ENCODE measurements at regions not wholly inside any gene's neighbourhood (a gene's known extent, or its start where the extent isn't known, plus 50 kb on each side); places are given as distances from the start of the nearest gene placed in this dataset.

DNA sequence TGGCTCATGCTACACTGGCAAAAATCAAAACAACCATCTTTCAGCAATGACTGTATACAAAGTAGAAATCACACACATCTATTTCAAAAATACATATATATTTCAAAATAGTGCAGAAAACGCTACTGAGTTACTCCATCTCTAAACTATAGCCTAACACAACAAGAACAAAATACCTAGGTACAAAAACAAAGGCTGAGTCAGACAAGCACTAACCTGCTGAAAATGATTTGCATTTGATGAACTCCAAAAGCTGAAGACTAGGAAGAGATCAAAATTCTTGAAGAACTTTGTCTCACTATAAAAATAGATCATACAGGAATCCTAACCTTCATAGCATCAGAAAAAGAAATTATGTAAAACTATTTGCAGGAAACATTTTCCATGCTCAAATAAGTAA is 381.6 kb downstream of the EFNB2 start:
- no peak overlapping the region for H3K4me3 ChIP-seq (ENCODE audit: low read depth, low read length)
- DNase-seq (ENCODE audit: low read depth) = no peak
- TF ChIP-seq, protein P1, sequence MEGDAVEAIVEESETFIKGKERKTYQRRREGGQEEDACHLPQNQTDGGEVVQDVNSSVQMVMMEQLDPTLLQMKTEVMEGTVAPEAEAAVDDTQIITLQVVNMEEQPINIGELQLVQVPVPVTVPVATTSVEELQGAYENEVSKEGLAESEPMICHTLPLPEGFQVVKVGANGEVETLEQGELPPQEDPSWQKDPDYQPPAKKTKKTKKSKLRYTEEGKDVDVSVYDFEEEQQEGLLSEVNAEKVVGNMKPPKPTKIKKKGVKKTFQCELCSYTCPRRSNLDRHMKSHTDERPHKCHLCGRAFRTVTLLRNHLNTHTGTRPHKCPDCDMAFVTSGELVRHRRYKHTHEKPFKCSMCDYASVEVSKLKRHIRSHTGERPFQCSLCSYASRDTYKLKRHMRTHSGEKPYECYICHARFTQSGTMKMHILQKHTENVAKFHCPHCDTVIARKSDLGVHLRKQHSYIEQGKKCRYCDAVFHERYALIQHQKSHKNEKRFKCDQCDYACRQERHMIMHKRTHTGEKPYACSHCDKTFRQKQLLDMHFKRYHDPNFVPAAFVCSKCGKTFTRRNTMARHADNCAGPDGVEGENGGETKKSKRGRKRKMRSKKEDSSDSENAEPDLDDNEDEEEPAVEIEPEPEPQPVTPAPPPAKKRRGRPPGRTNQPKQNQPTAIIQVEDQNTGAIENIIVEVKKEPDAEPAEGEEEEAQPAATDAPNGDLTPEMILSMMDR (conservative IDR thresholded peaks at IDR 0.05; ENCODE audit: low read depth, low read length) = no peak

DNA sequence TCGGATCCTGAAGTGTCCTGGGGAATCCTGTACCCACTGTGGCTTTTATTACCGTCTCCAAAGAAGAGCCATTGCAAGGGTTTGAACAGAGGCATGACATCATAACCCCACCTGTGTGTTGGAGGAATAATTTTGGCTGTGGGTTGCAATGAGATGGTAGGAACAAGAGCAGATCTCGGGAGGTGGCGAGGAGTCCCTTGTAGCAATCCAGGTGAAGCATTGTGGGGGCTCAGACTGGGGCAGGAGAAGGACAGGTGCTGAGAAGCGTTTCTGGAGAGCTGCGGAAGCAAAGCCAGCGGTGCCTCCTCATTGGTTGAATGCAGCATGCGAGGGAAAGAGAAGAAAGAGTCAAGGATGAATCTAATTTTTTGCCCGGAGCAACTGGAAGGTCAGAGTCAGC is 382.4 kb downstream of the EFNB2 start:
- no peak for DNase-seq (ENCODE audit: low read depth)
- TF ChIP-seq, protein P1 (conservative IDR thresholded peaks at IDR 0.05; ENCODE audit: low read depth, low read length) = no peak
- H3K4me3 ChIP-seq (ENCODE audit: low read depth, low read length) = no peak overlapping the region

DNA sequence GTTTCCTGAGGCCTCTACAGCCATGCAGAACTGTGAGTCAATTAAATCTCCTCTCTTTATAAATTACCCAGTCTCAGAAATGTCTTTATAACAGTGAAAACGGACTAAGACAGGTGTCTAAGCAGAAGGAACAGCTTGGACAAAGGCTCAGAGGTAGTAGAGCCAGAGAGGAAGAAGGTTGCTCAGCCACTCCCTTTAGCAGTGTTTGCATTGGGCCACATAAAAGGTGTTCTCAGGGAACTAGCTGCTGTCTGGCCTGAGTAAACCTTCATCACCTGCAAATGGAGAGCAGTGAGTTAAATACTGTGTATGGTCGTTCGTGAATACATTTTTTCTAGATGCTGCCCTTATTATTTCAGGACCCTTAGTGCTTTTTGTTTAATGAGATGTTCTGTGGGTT is 383.4 kb downstream of the EFNB2 start:
- H3K4me3 ChIP-seq (ENCODE audit: low read depth, low read length) = no peak overlapping the region
- no peak for DNase-seq (ENCODE audit: low read depth)
- TF ChIP-seq, protein P1 (conservative IDR thresholded peaks at IDR 0.05; ENCODE audit: low read depth, low read length) = no peak

DNA sequence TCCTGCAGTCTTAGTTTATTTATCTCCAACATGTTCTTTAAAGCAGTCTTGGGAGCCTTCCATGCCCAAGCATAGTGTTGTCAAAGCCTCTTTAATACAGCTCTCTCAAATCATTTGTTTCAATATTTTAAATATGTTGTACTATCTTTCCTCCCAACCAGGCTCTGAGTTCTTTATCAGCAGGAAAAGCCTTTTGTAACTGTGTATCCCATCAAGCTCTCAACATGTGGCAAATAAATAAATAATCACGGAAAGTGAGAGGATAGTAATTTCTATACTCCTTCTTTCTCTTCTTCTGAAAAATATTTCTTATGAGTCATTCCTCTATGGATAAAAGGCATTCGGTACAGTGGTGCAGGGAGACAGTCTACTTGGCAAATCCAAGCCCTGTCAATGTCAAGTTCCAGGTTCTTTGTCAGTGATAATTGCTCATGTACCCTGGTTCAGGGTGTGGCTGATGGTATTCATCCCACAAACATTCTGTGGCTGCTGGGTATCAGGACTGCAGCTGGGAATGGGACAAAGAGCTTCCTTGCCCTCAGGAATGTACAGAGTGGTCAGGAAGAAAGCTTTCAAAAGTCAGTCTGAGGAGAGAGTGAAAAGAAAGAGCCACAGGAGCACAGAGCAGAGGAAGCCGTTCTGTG is 384.3 kb downstream of the EFNB2 start:
- no peak overlapping the region for H3K4me3 ChIP-seq (ENCODE audit: low read depth, low read length)
- DNase-seq (ENCODE audit: low read depth) = peak; percentile 73
- TF ChIP-seq, protein P1 (conservative IDR thresholded peaks at IDR 0.05; ENCODE audit: low read depth, low read length) = no peak

DNA sequence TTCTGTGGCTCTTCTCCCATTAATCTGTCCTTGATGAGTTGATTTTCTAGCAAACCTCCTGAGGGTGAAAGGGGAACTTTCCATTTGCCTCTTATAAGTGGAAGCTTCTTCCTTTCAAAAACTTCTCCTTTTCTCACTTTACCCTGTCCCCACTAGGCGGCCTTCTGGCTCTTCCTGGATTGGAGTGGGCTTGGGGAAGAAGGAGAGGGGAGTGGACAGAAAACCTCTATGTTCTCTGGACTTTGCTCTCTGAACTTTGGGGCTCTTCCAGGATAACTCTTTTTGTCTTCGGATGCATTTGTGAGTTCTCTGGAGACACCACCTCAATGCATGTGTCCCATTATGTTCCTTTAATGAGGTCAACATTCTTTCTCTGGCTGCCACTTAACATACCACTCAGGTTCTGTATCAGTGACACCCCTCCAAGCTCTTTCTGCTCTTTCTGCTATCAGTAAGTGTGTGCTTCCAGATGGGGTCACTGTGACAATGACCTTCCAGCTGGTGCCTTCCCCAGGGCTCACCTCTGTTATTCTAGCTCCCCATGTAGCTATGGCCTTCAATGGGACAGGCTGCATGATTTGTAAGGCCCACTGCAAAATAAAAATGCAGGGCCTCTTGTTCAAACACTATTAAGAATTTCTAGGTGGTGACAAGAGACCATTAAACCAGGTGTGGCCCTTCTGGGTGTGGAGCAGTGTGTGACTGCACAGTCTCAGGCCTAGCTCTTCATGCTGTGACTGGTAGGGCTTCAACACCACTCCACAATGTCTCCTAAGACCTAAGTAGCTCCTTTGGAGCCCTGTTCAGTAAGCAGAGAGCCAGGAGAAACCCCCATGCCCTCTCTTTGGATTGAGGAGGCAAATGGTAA is 389.2 kb downstream of the EFNB2 start:
- no peak overlapping the region for H3K4me3 ChIP-seq (ENCODE audit: low read depth, low read length)
- DNase-seq (ENCODE audit: low read depth) = no peak
- TF ChIP-seq, protein P1 (conservative IDR thresholded peaks at IDR 0.05; ENCODE audit: low read depth, low read length) = no peak

DNA sequence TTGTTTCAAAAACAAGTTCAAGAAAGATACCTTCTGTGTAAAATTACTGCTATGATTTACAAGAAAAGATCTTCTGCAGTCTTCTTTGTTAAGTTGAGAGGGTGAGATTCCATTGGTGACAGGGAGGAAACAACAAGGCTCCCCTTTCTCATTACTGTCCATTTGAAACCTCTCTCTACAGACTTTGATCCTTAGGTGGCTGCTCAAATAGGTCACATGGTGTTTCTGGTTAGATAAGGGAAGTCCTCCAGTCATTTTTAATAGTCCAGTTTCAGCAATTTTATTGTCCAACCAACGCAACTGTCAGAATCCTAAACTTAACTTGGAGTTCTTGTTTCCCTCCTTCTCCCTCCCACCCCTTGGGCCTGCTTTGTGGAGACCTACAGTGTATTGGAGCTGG is 390.4 kb downstream of the EFNB2 start:
- DNase-seq (ENCODE audit: low read depth) = no peak
- TF ChIP-seq, protein P1 (conservative IDR thresholded peaks at IDR 0.05; ENCODE audit: low read depth, low read length) = no peak
- H3K4me3 ChIP-seq (ENCODE audit: low read depth, low read length) = no peak overlapping the region
